IMR-90 (cell line): ENCODE measurements at regions not wholly inside any gene's neighbourhood (a gene's known extent, or its start where the extent isn't known, plus 50 kb on each side); places are given as distances from the start of the nearest gene placed in this dataset.

Experiments used
- ATAC-seq: fragments of 200-7000 bp; cut with Tn5 transposase; 2 replicates; pipeline ENCODE4 v1.9.1; 2020; ENCODE audit warnings: low read depth, mild to moderate bottlenecking, moderate library complexity
- BruUV-seq: library from RNA; stranded (reverse); fragments of 400-500 nt; replicated peaks from 2 replicates; lab custom pipeline; 2021; lab: Mats Ljungman, UMichigan
- CTCF ChIA-PET: fragments of 300-600 bp; formaldehyde crosslinking; extraction: SDS; loops from one replicate; lab custom pipeline; 2021; ENCODE audit warnings: antibody characterized with exemption; lab: Yijun Ruan, JAX
- POLR2A ChIA-PET: fragments of 300-600 bp; sonication (Branson Sonifier 250); formaldehyde crosslinking; loops from one replicate; lab custom pipeline; 2022; ENCODE audit warnings: antibody characterized with exemption; ENCODE audit not compliant: unreplicated experiment; lab: Charles Lee
- DNase-seq: peaks from one replicate; pipeline ENCODE4 v3.0.0; 2013
- H2AFZ ChIP-seq: replicated peaks from 2 replicates; pipeline ENCODE3; 2013; ENCODE audit warnings: low read length, mild to moderate bottlenecking; ENCODE audit not compliant: poor library complexity
- H2AK5ac ChIP-seq: 2 replicates; pipeline ENCODE4 v1.6.1; 2013; ENCODE audit warnings: low read depth, low read length, inconsistent platforms
- H2AK9ac ChIP-seq: replicated peaks from 2 replicates; pipeline ENCODE3; 2013; ENCODE audit warnings: mild to moderate bottlenecking, low read depth, low read length, moderate library complexity; ENCODE audit not compliant: poor library complexity
- H2BK120ac ChIP-seq: 2 replicates; pipeline ENCODE4 v1.6.1; 2013; ENCODE audit warnings: low read depth, low read length, inconsistent platforms
- H2BK15ac ChIP-seq: 3 replicates; pipeline ENCODE4 v1.6.1; 2013; ENCODE audit warnings: low read depth, low read length, inconsistent platforms
- H2BK20ac ChIP-seq: 2 replicates; pipeline ENCODE4 v1.6.1; 2013; ENCODE audit warnings: low read depth, mild to moderate bottlenecking, inconsistent platforms, low read length, moderate library complexity
- H2BK5ac ChIP-seq: 2 replicates; pipeline ENCODE4 v1.6.1; 2013; ENCODE audit warnings: mild to moderate bottlenecking, low read depth, low read length, inconsistent platforms; ENCODE audit not compliant: poor library complexity, severe bottlenecking
- H3K14ac ChIP-seq: replicated peaks from 2 replicates; pipeline ENCODE4 v1.6.1; 2013; ENCODE audit warnings: low read depth, low read length, inconsistent platforms
- H3K18ac ChIP-seq: 2 replicates; pipeline ENCODE4 v1.6.1; 2013; ENCODE audit warnings: low read depth, low read length, control low read depth
- H3K23ac ChIP-seq: 2 replicates; pipeline ENCODE4 v1.6.1; 2013; ENCODE audit warnings: low read depth, low read length, inconsistent platforms
- H3K27ac ChIP-seq: 2 replicates; pipeline ENCODE4 v1.5.1; 2013; ENCODE audit warnings: mild to moderate bottlenecking, control low read depth, low read length; ENCODE audit not compliant: insufficient read depth
- H3K27me3 ChIP-seq: 2 replicates; pipeline ENCODE4 v1.6.1; 2013; ENCODE audit warnings: low read length; ENCODE audit not compliant: control insufficient read depth, insufficient read depth
- H3K36me3 ChIP-seq: 2 replicates; pipeline ENCODE4 v1.6.1; 2013; ENCODE audit warnings: low read length, mixed read lengths; ENCODE audit not compliant: control insufficient read depth, insufficient read depth
- H3K4ac ChIP-seq: 2 replicates; pipeline ENCODE4 v1.6.1; 2013; ENCODE audit warnings: low read depth, low read length, inconsistent platforms
- H3K4me1 ChIP-seq: 2 replicates; pipeline ENCODE4 v1.6.1; 2013; ENCODE audit warnings: low read length, mixed read lengths; ENCODE audit not compliant: control insufficient read depth, insufficient read depth
- H3K4me2 ChIP-seq: 2 replicates; pipeline ENCODE4 v1.6.1; 2013; ENCODE audit warnings: low read depth, mild to moderate bottlenecking, control low read depth, low read length, moderate library complexity
- H3K4me3 ChIP-seq: 2 replicates; pipeline ENCODE4 v1.5.1; 2013; ENCODE audit warnings: low read depth, mild to moderate bottlenecking, control low read depth, low read length, moderate library complexity; ENCODE audit not compliant: insufficient read depth
- H3K56ac ChIP-seq: 2 replicates; pipeline ENCODE4 v1.6.1; 2013; ENCODE audit warnings: low read length, inconsistent platforms; ENCODE audit not compliant: insufficient read depth; ENCODE audit errors: extremely low read depth
- H3K79me1 ChIP-seq, 2 experiments: 2 replicates each; pipeline ENCODE4 v1.6.1; 2013; ENCODE audit warnings: low read length in 2 of 2, inconsistent platforms in 1 of 2, low read depth in 1 of 2
- H3K9ac ChIP-seq: 2 replicates; pipeline ENCODE4 v1.6.1; 2013; ENCODE audit warnings: low read depth, low read length, control low read depth
- H3K9me1 ChIP-seq: 2 replicates; pipeline ENCODE4 v1.6.1; 2013; ENCODE audit warnings: low read length, inconsistent platforms; ENCODE audit not compliant: insufficient read depth
- H3K9me3 ChIP-seq: 2 replicates; pipeline ENCODE4 v1.6.1; 2013; ENCODE audit warnings: low read length; ENCODE audit not compliant: control insufficient read depth, insufficient read depth
- H4K20me1 ChIP-seq: 2 replicates; pipeline ENCODE4 v1.6.1; 2013; ENCODE audit warnings: low read length, inconsistent platforms; ENCODE audit not compliant: insufficient read depth
- H4K5ac ChIP-seq: 2 replicates; pipeline ENCODE4 v1.6.1; 2013; ENCODE audit warnings: mild to moderate bottlenecking, low read depth, low read length, control low read depth
- H4K8ac ChIP-seq, 2 experiments: 2 replicates each; pipeline ENCODE4 v1.6.1; 2013; ENCODE audit warnings: low read depth in 2 of 2, low read length in 2 of 2, control low read depth in 1 of 2, inconsistent platforms in 1 of 2
- H4K91ac ChIP-seq: 2 replicates; pipeline ENCODE4 v1.6.1; 2013; ENCODE audit warnings: low read depth, low read length, inconsistent platforms; ENCODE audit not compliant: insufficient read depth
- BHLHE40 ChIP-seq: fragments of 150-350 bp; IDR thresholded peaks from 2 replicates; pipeline ENCODE4 v1.6.1; 2016; ENCODE audit warnings: mild to moderate bottlenecking, low read depth, low read length
- CEBPB ChIP-seq: IDR thresholded peaks from 2 replicates; pipeline ENCODE4 v1.6.1; 2012; ENCODE audit warnings: low read depth, low read length, improper control_type of control experiment
- CHD1 ChIP-seq: IDR thresholded peaks from 2 replicates; pipeline ENCODE4 v1.6.1; 2012; ENCODE audit warnings: low read depth, low read length, improper control_type of control experiment
- CTCF ChIP-seq: conservative IDR thresholded peaks from 2 replicates; pipeline ENCODE4 v1.5.1; 2012; ENCODE audit warnings: mild to moderate bottlenecking, low read depth, low read length, improper control_type of control experiment
- ELK1 ChIP-seq: fragments of 150-350 bp; IDR thresholded peaks from 2 replicates; pipeline ENCODE4 v1.6.1; 2016; ENCODE audit warnings: low read depth, mild to moderate bottlenecking, low read length, moderate library complexity, borderline replicate concordance
- FOS ChIP-seq: fragments of 150-350 bp; IDR thresholded peaks from 2 replicates; pipeline ENCODE4 v1.6.1; 2016; ENCODE audit warnings: low read depth, low read length
- MAFK ChIP-seq: IDR thresholded peaks from 2 replicates; pipeline ENCODE4 v1.6.1; 2012; ENCODE audit warnings: low read depth, low read length, improper control_type of control experiment
- MAZ ChIP-seq: IDR thresholded peaks from 2 replicates; pipeline ENCODE4 v1.6.1; 2012; ENCODE audit warnings: low read depth, mild to moderate bottlenecking, low read length, improper control_type of control experiment, moderate library complexity, borderline replicate concordance
- MXI1 ChIP-seq: IDR thresholded peaks from 2 replicates; pipeline ENCODE4 v1.6.1; 2012; ENCODE audit warnings: low read depth, mild to moderate bottlenecking, low read length, moderate library complexity, borderline replicate concordance
- NFE2L2 ChIP-seq: fragments of 150-350 bp; IDR thresholded peaks from 2 replicates; pipeline ENCODE4 v1.6.1; 2016; ENCODE audit warnings: low read depth, mild to moderate bottlenecking, low read length
- POLR2A ChIP-seq: IDR thresholded peaks from 2 replicates; pipeline ENCODE4 v1.6.1; 2012; ENCODE audit warnings: mild to moderate bottlenecking, low read depth, low read length
- RAD21 ChIP-seq: IDR thresholded peaks from 2 replicates; pipeline ENCODE4 v1.6.1; 2012; ENCODE audit warnings: low read length, improper control_type of control experiment
- RCOR1 ChIP-seq: IDR thresholded peaks from 2 replicates; pipeline ENCODE4 v1.6.1; 2012; ENCODE audit warnings: mild to moderate bottlenecking, low read length, improper control_type of control experiment; ENCODE audit not compliant: insufficient replicate concordance
- RFX5 ChIP-seq: IDR thresholded peaks from 2 replicates; pipeline ENCODE4 v1.8.0; 2012; ENCODE audit warnings: low read depth, mild to moderate bottlenecking, low read length, moderate library complexity
- SMC3 ChIP-seq: fragments of 150-350 bp; IDR thresholded peaks from 2 replicates; pipeline ENCODE4 v1.6.1; 2016; ENCODE audit warnings: low read depth, mild to moderate bottlenecking, antibody characterized with exemption, low read length, moderate library complexity
- USF2 ChIP-seq: fragments of 150-350 bp; IDR thresholded peaks from 2 replicates; pipeline ENCODE4 v1.6.1; 2017; ENCODE audit warnings: mild to moderate bottlenecking, antibody characterized with exemption, low read length, low read depth
- WGBS, 2 experiments: methylation state at CpG; one replicate each; pipeline versions ENCODE4 v1.1.5 to v1.1.7; 2013; ENCODE audit warnings: missing lambda C conversion rate in 2 of 2; ENCODE audit not compliant: insufficient read length in 1 of 2; ENCODE audit errors: extremely low coverage in 2 of 2; 5-methylcytosine and 5-hydroxymethylcytosine counted together
- dilution Hi-C: fragments of 300-500 bp; cut with HindIII; formaldehyde crosslinking; loops from one replicate; pipeline ENCODE4 v1.14.3; 2018; ENCODE audit warnings: low sequenced_read_pairs; ENCODE audit not compliant: unreplicated experiment
- in situ Hi-C: fragments of 300-500 bp; cut with MboI; formaldehyde crosslinking; loops from 3 replicates; pipeline ENCODE4 v1.14.3; 2019; ENCODE audit warnings: low sequenced_read_pairs, inconsistent platforms, mixed read lengths
- intact Hi-C: fragments of 100-400 bp; cut with micrococcal nuclease; formaldehyde crosslinking; loops from 2 replicates; pipeline ENCODE4 v1.10.0; 2022

GRCh38 chr10:53479365-53479764 lies 706.8 kb upstream of the MBL2 start:
- Histone ChIP-seq H3K4me2 (no peak overlapping the region), H3K27ac (no peak overlapping the region), H3K79me1 (no peaks in the 10 kb centered on the region), H3K4me3 (no peak overlapping the region), H4K20me1 (no peaks in the 10 kb centered on the region), H2BK20ac (no peak overlapping the region), H3K23ac (no peak overlapping the region), H3K14ac (no peak overlapping the region), H4K8ac (no peak overlapping the region), H2BK5ac (no peak overlapping the region), H2BK120ac (no peak overlapping the region), H3K9me3 (no peaks in the 10 kb centered on the region), H4K91ac (no peak overlapping the region), H2AK9ac (no peak overlapping the region), H2AK5ac (no peak overlapping the region), H3K9ac (no peak overlapping the region), H3K36me3 (no peaks in the 10 kb centered on the region), H3K4me1 (no peaks in the 10 kb centered on the region), H3K27me3 (no peaks in the 10 kb centered on the region), H2BK15ac (no peak overlapping the region), H3K18ac (no peak overlapping the region), H2AFZ (no peak overlapping the region), H4K5ac (no peak overlapping the region), H3K9me1 (no peaks in the 10 kb centered on the region), H3K56ac (no peak overlapping the region), H3K4ac (no peak overlapping the region)
- WGBS, 2 experiments, result no CpG with 5 or more reads among the region's 2 CpGs
- TF ChIP-seq CHD1 (no peak), ELK1 (no peak), USF2 (no peak), MAZ (no peak), MXI1 (no peak), RAD21 (no peak), FOS (no peak), RCOR1 (no peak), CEBPB (no peak), BHLHE40 (no peak), MAFK (no peak), SMC3 (no peak), CTCF (no peak), POLR2A (no peak), RFX5 (no peak), NFE2L2 (no peak)
- in situ Hi-C loops, result no loop called here
- DNase-seq (no peak), ATAC-seq (no peak)
- dilution Hi-C loops, result no loop called here
- intact Hi-C loops, result no loop called here
- POLR2A ChIA-PET, result no interaction called here
- CTCF ChIA-PET, result no interaction called here
- BruUV-seq, result no TSS peak
